GM18499 (cell line): ENCODE measurements at regions not wholly inside any gene's neighbourhood (a gene's known extent, or its start where the extent isn't known, plus 50 kb on each side); places are given as distances from the start of the nearest gene placed in this dataset.

Experiments used
- ATAC-seq: cut with Tn5 transposase; IDR thresholded peaks from one replicate; pipeline ENCODE4 v1.9.1; 2021; ENCODE audit warnings: moderate number of reproducible peaks; ENCODE audit not compliant: insufficient read depth, unreplicated experiment

DNA sequence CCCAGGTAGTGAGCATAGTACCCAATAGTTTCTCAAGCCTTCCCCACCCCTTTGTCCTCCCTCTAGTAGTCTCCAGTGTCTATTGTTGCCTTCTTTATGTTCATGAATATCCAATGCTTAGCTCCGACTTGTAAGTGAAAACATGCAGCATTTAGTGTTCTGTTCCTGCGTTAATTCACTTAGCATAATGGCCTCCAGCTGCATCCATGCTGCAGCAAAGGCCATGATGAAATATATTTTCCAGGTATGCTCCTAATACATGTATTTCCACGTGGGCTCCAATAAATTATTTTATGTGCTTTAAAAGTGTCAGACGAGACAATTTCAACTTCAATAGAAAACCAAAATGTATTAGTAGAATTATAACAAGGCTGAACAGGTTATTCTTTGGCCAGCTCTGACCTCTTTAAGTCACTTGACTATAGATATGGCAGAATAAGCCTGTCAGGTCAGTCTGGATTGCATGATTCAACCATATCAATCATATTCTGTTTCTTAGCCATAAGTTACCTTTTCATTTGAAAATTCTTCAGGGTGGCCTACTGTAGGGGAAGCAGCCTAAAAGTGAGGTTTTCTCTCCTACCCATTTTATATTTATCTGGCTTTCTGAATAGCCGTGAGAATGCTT, 2291.6 kb upstream of the WWC1 start:
- ATAC-seq, result no peak

GRCh38 chr5:166004006-166004405, 2287.4 kb upstream of the WWC1 start:
- no peak for ATAC-seq

GRCh38 chr5:166013415-166013814, 2278.0 kb upstream of the WWC1 start:
- no peak for ATAC-seq

GRCh38 chr5:166014256-166014655, 2277.2 kb upstream of the WWC1 start:
- ATAC-seq, result no peak

DNA sequence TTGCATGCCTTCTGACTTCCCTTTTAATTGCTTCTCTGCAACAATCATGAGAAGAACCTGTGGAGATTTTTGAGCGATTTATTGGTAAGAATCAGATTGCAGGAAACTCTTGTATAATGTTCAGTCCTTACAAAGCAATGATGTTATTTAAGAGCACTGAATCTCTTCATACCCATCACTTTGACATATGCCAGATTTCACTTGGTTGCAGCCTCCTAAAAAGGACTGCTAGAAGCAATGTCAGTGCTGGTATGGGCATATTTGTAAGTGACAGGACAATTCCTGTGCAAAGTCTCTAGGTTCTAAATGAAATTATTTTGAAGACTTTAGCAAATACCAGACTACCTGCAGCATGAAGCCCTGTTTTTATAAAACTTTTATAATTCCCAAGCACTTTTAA, 2272.7 kb upstream of the WWC1 start:
- ATAC-seq, result no peak

- no peak for ATAC-seq
These were observed 2269.4 kb upstream of the WWC1 start for GRCh38 chr5:166022065-166022464.

DNA sequence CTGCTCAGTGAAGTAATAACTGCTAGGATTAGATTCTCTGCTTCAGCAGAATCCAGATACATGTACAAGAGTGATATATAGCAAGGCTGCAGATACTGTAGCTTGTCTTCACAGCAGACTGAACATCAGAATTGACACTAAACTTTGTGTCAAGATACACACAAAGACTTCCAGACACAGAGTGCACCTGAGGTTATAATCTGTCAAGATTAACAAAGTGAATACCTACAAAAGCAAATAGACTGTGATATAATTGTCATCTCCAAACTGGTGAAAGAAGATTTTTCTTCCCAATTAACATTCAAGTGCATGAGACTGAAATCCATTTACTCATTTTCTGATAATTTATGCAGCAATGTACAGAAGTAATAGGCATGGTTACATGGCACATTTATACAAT, 2266.5 kb upstream of the WWC1 start:
- ATAC-seq, result no peak

GRCh38 chr5:166027582-166027981, 2263.9 kb upstream of the WWC1 start:
- ATAC-seq, result no peak

- ATAC-seq, result no peak
These were observed 2259.5 kb upstream of the WWC1 start for GRCh38 chr5:166031926-166032325.

- ATAC-seq, result no peak
These were observed 2258.8 kb upstream of the WWC1 start for GRCh38 chr5:166032601-166033000.

DNA sequence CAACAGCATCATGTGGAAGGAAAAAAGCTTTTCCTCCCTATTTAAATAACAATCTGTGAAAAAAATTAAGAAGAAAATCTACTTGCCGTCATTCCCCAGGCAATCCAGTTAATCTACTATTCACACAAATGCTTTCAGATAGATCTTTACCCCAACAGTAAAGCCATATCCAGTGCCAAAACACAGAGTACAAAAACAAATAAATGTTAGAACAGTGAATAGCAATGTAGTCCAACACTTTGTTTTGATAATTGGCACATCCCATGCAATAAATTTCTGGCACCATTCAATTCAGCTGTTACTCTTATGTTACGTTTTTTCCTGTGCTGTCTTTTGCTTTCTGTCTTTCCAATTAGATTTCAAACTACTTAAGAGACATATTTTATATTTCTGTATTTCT, 2245.5 kb upstream of the WWC1 start:
- ATAC-seq, result no peak

DNA sequence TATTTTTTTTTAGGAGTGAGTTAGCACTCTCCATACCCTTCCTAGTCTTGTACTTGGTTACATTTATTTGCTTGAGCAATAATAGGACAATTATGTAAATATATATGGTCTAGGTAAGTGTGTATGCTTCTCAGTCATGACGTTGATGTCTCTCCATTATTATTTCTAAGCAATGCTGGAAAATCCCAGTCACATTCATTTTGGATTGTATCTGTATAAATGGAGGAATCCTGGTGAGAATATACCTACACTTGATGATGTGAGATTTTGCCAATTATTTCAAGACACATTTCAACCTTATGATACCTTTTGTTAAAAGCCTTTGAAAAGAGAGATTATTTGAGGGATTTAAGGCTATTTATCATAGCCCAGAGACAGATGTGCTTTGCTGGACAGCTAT, 2244.5 kb upstream of the WWC1 start:
- ATAC-seq, result no peak

DNA sequence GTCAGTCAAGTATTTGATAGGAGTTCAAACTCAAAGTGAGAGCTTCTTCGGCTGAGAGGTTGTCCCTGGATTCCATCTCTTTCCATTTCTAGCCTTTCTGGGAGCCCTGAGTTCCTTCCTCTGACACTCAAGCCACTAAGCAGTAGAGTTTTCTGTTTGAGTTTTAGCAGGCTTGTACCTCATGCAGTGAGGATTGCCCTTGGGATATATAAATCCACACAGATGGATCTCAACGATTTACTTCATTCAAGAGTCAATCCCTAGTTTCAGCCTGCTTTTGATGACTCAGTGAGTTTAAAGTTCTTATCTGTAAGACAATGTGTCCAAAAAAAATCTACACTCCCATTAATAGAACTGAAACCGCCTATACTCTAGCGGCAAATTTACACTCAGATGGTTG, 2240.9 kb upstream of the WWC1 start:
- ATAC-seq, result no peak

DNA sequence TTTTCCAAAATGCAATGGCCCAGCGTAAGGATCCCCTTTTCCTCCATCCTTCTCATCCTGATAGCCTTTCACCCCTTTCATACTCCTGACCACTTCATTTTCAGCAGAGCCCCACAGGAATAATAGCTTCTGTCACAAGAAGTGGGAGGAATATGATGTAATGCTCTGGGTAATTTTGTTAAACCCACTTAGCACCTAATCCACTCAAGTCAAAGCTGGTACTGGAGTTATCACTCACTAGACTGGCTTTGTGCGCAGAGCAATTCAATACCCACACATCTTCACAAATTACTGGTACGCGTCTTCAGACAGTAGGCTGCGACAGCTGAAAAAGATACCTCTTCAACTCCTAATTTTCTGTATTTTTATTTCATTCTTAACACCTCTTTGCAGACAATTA, 2232.8 kb upstream of the WWC1 start:
- no peak for ATAC-seq

GRCh38 chr5:166062094-166062493, 2229.4 kb upstream of the WWC1 start:
- ATAC-seq, result no peak

DNA sequence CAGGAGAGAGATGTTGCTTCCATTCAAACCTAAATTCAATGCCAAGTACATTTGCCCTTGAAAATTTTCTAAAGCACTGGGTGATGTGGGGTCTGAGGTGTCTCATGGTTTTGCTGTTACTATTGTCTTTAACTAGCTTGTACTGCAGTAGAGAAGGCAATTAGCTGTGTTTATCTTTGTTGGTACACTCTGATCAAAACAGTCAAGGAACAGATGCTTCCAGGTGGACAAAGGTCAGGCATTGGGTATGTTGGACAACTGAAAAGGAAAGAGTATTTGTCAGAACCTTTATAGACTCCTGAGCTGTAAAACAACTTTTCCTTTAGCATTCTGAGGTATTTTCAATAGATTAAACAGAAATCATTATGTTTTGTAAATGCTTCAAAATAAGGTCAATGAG, 2228.7 kb upstream of the WWC1 start:
- ATAC-seq, result no peak

DNA sequence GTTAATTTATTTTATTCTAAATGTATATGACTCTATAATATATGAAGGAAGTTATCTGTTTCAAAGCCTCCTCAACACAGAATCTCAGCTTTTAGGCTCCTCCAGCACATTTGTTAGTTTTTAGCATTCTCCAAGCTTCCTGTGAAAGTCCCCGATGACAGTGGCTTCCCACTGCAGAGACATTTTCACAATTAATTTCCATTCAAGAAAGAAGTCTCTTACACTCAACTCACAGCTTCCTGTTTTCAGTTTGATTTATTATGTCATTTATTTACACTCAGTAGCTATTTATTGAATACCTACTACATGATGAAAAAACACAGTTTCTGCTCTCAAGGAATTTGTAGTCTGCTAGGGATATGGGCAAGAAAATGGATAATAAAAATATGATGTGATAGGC, 2228.2 kb upstream of the WWC1 start:
- no peak for ATAC-seq

GRCh38 chr5:166068547-166069335, 2222.7 kb upstream of the WWC1 start:
- no peak for ATAC-seq

DNA sequence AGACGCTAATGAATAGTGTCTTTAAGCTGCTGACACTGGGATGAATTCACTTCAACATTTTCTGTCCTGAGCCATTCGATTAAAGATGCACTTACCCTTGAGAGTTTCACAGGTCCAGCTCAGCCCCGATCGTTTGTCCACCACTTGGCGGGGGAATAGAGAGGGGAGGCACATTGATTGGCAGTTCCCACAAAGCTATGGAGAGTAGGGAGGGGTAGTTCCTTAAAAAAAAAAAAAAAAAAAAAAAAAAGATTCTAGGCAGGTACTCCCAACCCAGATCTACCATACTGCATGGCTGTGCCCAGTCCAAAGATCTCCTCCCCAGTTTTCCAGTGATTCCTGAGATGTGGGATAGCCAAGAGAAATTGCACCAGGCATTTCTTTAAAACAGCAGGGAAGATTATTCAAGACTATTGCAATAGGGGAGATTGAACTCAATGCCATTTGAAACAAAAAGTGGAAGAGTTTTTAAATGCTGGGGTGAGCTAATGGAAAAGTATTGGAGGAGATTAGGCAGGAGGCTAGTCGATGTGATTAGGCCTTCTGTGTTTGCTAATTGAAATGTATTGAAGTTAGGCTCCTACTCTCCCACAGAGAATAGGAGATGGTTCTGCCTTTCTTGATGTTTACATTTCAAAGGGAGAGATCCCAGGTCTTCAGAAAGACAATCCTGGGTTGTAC, 2217.4 kb upstream of the WWC1 start:
- ATAC-seq, result no peak

DNA sequence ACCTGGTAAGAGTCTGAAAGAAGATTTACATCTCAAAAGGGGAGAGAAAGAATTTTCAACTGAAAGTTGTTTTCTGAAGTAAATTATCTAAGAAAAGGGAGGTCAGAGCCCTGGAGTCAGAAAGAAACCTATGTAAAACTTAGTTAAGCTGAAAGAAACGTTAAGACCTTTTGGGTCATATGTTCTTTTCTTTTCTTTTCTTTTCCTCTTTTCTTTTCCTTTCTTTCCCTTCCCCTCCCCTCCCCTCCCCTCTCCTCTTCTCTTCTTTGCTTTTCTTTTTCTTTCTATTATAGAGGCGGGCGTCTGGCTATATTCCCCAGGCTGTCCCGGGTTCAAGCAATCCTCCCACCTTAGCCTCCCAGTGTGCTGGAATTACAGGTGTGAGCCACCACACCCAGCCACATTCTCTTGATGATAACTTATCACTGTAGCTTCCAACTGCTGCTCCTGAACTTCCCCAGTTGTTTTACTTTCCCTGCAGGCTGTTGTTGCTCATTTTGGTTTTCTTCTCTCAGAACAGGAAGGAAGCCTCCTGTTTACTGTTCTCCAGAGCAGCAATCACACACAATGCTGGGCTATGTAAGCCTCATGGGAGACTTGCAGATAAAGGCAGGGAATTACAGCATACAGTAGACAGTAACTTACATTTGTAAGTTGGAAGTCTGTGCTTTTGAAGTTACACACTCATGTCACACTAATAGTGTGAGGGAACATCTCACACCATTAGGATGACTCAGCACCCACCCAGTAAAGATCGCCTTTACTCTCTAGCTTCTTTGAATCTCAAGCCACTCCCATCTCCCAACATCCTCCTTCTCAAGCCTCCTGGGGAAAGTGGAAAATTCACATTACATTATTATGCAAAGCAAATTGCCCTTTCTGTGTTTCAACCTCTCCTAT, 2216.6 kb upstream of the WWC1 start:
- no peak for ATAC-seq
